ENCODE measurements at regions not wholly inside any gene's neighbourhood (a gene's known extent, or its start where the extent isn't known, plus 50 kb on each side); places are given as distances from the start of the nearest gene placed in this dataset.
"Not testable (repeated sequence)": the region's sequence is repeated elsewhere in the genome, so short reads cannot be mapped to it uniquely, and the experiment has no call there.

- Mint-ChIP-seq H3K9me3 (ENCODE audit: low read depth) (peaks cover 30% of the 10 kb centered on the region), H3K4me1 (ENCODE audit: low read depth) (no peaks in the 10 kb centered on the region), H3K27me3 (ENCODE audit: low read depth) (peaks cover 12% of the 10 kb centered on the region), H3K27ac (ENCODE audit: unreplicated experiment) (no peak overlapping the region), H3K4me3 (ENCODE audit: unreplicated experiment) (no peak overlapping the region), H3K36me3 (ENCODE audit: low read depth) (no peaks in the 10 kb centered on the region)
- TF ChIP-seq CTCF (IDR thresholded peaks at IDR 0.05): no peak
- DNase-seq (ENCODE audit: low spot score): no peak
These were observed 65.7 kb upstream of the PKN2 start for GRCh38 chr1:88618331-88618730.

- H3K4me1 Mint-ChIP-seq (ENCODE audit: low read depth); DNase-seq (ENCODE audit: low spot score); H3K36me3 Mint-ChIP-seq (ENCODE audit: low read depth); H3K4me3 Mint-ChIP-seq (ENCODE audit: unreplicated experiment); H3K27ac Mint-ChIP-seq (ENCODE audit: unreplicated experiment); H3K27me3 Mint-ChIP-seq (ENCODE audit: low read depth): not testable (repeated sequence)
- peaks cover 28% of the 10 kb centered on the region for H3K9me3 Mint-ChIP-seq (ENCODE audit: low read depth)
These were observed 61.0 kb upstream of the PKN2 start for GRCh38 chr1:88623101-88623500.
